Left ventricle myocardium inferior (tissue), 1 donor: ENCODE measurements at regions not wholly inside any gene's neighbourhood (a gene's known extent, or its start where the extent isn't known, plus 50 kb on each side); places are given as distances from the start of the nearest gene placed in this dataset.

Source experiments
- DNase-seq: peaks from one replicate; pipeline ENCODE4 v3.0.0-alpha.2; 2020
- H3K27ac ChIP-seq: fragments of 200-600 bp; replicated peaks from 2 replicates; pipeline ENCODE4 v1.8.0; 2021
- H3K27me3 ChIP-seq: fragments of 200-600 bp; 2 replicates; pipeline ENCODE4 v1.8.0; 2021; ENCODE audit warnings: low read depth
- H3K36me3 ChIP-seq: fragments of 200-600 bp; 2 replicates; pipeline ENCODE4 v1.8.0; 2021
- H3K4me1 ChIP-seq: fragments of 200-600 bp; 2 replicates; pipeline ENCODE4 v1.8.0; 2021
- H3K4me3 ChIP-seq: fragments of 200-600 bp; 2 replicates; pipeline ENCODE4 v1.8.0; 2021; ENCODE audit warnings: mild to moderate bottlenecking, moderate library complexity
- H3K9me3 ChIP-seq: fragments of 200-600 bp; replicated peaks from 2 replicates; pipeline ENCODE4 v1.8.0; 2021
- intact Hi-C: fragments of 100-400 bp; cut with micrococcal nuclease; formaldehyde crosslinking; loops from one replicate; pipeline ENCODE4 v1.11.0; 2022
- TF ChIP-seq, protein P1 (sequence below): fragments of 200-600 bp; IDR thresholded peaks from 2 replicates; pipeline ENCODE4 v1.8.0; 2021; ENCODE audit warnings: antibody characterized with exemption, mild to moderate bottlenecking, borderline replicate concordance
- donor health status: DM: no; HTN: yes; CAD: no; lungs with severe emphysema.

DNA sequence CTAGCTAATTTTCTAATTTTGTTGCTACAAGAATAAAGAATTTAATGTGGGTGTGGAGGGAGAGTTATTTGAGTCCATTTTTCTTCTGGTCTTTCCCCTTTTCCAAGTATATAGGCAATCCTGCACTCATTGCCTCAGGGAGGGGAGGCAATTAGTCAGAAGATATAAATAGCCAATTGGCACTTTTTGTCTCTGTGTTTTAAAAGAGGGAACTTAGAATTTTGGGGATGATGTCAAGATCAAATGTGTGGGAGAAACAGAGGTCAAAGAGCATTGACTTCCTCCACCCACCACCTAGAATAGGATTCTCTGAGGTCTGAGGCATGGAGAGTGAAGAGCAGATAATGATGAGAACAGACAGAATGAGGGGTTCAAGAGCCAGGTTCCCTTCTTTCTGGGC is 120.3 kb upstream of the ZC3H12C start:
- intact Hi-C loops: no loop called here

DNA sequence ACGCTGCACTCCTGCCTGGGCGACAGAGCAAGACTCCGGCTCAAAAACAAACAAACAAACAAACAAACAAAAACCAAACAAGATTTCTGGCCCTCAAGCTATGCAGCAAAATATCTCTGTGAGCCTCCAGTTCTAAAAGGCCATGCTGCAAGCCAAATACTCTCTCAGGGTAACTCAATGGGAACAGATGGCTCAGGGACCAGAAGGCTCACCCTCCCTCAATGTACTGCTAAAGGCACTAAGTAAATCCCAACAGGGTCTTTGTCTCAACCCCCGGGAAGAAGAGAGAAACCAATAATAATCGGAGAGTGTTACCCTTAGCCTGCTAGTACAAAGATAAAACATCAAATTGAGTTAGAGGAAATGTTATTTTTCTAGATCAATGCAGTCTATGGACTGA is 119.7 kb upstream of the ZC3H12C start:
- TF ChIP-seq, protein P1, sequence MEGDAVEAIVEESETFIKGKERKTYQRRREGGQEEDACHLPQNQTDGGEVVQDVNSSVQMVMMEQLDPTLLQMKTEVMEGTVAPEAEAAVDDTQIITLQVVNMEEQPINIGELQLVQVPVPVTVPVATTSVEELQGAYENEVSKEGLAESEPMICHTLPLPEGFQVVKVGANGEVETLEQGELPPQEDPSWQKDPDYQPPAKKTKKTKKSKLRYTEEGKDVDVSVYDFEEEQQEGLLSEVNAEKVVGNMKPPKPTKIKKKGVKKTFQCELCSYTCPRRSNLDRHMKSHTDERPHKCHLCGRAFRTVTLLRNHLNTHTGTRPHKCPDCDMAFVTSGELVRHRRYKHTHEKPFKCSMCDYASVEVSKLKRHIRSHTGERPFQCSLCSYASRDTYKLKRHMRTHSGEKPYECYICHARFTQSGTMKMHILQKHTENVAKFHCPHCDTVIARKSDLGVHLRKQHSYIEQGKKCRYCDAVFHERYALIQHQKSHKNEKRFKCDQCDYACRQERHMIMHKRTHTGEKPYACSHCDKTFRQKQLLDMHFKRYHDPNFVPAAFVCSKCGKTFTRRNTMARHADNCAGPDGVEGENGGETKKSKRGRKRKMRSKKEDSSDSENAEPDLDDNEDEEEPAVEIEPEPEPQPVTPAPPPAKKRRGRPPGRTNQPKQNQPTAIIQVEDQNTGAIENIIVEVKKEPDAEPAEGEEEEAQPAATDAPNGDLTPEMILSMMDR: no peak
- H3K27me3 ChIP-seq: no peaks in the 10 kb centered on the region
- peaks cover 24% of the 10 kb centered on the region for H3K4me1 ChIP-seq
- no peak for DNase-seq
- H3K4me3 ChIP-seq: no peak overlapping the region
- H3K36me3 ChIP-seq: no peaks in the 10 kb centered on the region
- H3K9me3 ChIP-seq: peaks cover 17% of the 10 kb centered on the region
- H3K27ac ChIP-seq: no peak overlapping the region
- intact Hi-C loops: no loop called here

More for the DNA sequence above, 120.3 kb upstream of the ZC3H12C start:
- no peak overlapping the region for H3K4me3 ChIP-seq
- no peak for DNase-seq
- peaks cover 24% of the 10 kb centered on the region for H3K4me1 ChIP-seq
- no peaks in the 10 kb centered on the region for H3K27me3 ChIP-seq
- H3K9me3 ChIP-seq: peaks cover 14% of the 10 kb centered on the region
- no peak overlapping the region for H3K27ac ChIP-seq
- TF ChIP-seq, protein P1: no peak
- no peaks in the 10 kb centered on the region for H3K36me3 ChIP-seq

DNA sequence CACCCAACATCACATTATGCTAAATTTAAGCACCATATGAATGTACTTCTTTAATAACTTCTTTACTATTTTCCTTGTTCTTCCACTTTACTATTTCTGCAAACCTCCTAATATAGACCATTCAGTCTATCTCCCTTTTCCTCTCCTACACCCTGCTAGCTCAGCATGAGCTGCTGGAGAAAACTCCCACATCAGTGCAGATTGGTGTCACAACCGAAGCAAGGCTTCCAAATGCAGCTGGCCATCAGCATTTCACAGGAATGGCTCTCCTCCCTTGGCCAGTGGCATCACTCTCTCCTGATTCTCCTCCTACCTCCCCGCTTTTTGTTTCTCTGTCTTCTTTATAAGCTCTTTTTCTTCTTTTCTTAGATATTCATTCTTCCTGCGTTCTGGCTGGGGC is 118.7 kb upstream of the ZC3H12C start:
- Histone ChIP-seq H3K9me3 (peaks cover 17% of the 10 kb centered on the region), H3K27ac (no peak overlapping the region), H3K4me3 (no peak overlapping the region), H3K4me1 (peaks cover 24% of the 10 kb centered on the region), H3K36me3 (no peaks in the 10 kb centered on the region), H3K27me3 (no peaks in the 10 kb centered on the region)
- intact Hi-C loops: no loop called here
- TF ChIP-seq, protein P1: no peak
- DNase-seq: no peak

GRCh38 chr11:109978895-109979294 is 114.3 kb upstream of the ZC3H12C start:
- H3K36me3 ChIP-seq: no peaks in the 10 kb centered on the region
- peaks cover 17% of the 10 kb centered on the region for H3K9me3 ChIP-seq
- no peak overlapping the region for H3K4me3 ChIP-seq
- no peaks in the 10 kb centered on the region for H3K27me3 ChIP-seq
- TF ChIP-seq, protein P1: no peak
- no peak for DNase-seq
- no peaks in the 10 kb centered on the region for H3K4me1 ChIP-seq
- intact Hi-C loops: no loop called here
- H3K27ac ChIP-seq: no peak overlapping the region

DNA sequence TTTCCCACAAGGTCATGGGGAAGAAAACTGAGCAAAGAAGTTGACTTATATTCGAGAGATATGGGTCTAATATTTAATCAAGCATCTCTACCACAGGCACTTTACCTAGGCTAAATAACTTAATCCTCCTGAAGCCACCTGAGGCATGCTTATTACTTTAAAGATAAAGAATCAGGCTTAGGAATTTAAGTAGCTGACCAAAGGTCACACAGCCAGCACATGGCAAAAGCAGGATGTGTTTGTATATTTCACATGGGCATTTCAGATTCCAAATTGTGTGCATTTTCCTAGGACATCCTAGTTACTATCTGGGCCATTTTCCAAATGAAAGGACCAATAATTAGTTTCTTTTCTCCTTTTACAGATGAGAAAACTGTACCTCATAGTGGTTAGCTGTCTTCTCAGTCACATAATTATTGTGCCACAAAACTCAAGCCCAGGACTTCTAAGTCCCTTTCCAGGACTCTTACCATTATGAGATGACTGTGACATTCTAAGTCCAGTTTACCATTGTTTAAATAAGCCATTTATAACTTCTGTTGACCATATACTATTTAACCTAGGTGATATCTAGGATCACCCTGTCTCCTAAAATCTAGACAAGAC is 112.1 kb upstream of the ZC3H12C start:
- Histone ChIP-seq H3K4me3 (no peak overlapping the region), H3K36me3 (no peaks in the 10 kb centered on the region), H3K27me3 (no peaks in the 10 kb centered on the region), H3K9me3 (peaks cover 17% of the 10 kb centered on the region), H3K27ac (no peak overlapping the region), H3K4me1 (no peaks in the 10 kb centered on the region)
- no peak for DNase-seq
- intact Hi-C loops: no loop called here
- TF ChIP-seq, protein P1: no peak

GRCh38 chr11:109983358-109983757 is 109.8 kb upstream of the ZC3H12C start:
- TF ChIP-seq, protein P1: no peak
- Histone ChIP-seq H3K27me3 (no peaks in the 10 kb centered on the region), H3K4me1 (no peaks in the 10 kb centered on the region), H3K36me3 (no peaks in the 10 kb centered on the region), H3K4me3 (no peak overlapping the region), H3K27ac (no peak overlapping the region), H3K9me3 (no peaks in the 10 kb centered on the region)
- intact Hi-C loops: no loop called here
- no peak for DNase-seq
